ENCODE measurements at regions not wholly inside any gene's neighbourhood (a gene's known extent, or its start where the extent isn't known, plus 50 kb on each side); places are given as distances from the start of the nearest gene placed in this dataset.
A peak's percentile ranks its signal among the peaks of the same experiment; 100 is the strongest.
"Not testable (repeated sequence)": the region's sequence is repeated elsewhere in the genome, so short reads cannot be mapped to it uniquely, and the experiment has no call there.

DNA sequence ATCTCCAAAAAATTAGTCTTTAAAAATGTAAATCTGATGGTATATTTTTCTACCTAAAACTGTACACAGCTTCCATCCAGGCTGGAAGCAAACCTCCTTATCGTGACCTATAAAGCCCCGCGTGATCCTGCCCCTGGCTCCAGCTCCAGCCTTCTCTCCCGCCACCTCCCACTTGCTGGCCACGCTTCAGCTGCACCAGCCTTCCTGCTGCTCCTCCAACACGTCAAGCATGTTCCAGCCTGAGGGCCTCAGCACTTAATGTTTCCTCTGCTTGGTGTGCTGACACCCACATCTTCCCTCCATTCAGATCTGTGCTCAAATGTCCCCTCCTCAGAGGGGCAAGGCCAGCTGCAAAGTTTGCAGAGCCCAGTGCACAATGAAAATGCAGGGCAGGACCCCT lies 123.5 kb upstream of the MAGI3 start:
- no peak for DNase-seq

DNA sequence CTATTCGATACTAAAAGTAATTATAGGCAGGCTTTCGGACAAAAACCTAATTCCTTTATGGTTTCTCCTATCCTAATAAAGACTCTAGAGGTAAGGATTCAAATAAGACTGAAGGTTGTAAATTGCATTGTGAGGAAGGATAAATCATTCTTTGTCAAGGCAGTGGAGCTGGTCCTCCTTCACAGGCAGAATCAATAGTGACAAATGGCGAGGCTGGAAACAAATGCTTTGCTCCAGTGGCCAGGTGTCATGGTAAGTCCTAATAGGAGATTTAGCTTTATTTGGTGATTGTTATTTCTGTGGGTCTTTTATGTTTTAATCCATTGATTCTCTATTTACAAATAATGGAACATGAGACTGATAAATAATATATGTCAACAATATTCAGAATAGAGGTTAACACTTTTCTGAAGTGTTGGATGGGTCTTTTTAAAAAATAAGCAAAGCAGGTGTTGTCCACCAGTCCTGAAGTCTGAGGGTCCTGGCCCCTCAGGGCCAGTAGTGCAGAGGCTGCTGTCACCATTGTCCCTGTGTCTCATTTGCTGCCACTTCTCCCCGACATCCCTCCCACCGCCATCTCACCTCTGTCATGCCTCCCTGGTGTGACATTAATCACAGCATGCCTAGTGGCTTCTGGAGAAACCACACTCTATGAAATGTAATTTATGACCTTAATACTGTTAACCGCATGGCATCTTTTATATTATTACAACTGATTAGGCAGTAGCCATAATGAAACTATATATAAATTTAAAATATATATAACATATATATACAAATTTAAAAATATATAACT lies 120.9 kb upstream of the MAGI3 start:
- no peak for DNase-seq

DNA sequence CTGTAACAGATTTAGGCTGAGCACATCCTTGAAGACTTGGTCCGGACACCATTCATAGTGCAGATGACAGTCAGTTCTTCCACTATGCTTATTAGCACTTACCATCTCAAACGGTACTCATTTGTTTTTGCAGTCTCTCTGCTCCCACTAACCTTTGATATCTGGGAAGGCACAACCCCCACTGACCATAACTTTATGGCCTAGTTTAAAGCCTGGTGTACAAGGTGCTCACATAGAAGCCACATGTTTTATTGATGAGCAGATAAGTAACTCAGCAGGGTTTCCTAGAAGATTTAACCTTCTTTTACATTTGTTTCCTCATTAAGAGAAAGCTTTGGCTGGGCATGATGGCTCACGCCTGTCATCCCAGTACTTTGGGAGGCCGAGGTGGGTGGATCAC lies 119.3 kb upstream of the MAGI3 start:
- DNase-seq: no peak

DNA sequence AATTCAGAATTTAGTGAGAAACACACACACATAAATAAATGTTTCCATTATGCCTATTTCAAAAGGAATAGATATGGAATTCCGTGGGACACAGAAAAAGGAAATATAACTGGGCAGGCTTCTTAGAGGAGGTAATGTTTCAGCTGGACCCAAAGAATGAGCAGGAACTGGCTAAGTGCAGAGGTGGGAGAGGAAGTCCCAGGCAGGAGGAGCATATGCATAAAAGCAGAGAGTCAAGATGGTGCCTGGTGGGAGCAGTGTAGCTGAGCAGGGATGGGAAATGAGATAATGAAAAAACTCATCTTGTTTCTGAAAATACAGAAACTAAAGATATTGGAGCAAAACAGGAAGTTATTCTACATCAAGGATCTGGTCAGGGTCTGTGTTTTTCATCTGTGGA lies 115.2 kb upstream of the MAGI3 start:
- DNase-seq: no peak

GRCh38 chr1:113275691-113276090 lies 114.6 kb upstream of the MAGI3 start:
- DNase-seq: no peak

DNA sequence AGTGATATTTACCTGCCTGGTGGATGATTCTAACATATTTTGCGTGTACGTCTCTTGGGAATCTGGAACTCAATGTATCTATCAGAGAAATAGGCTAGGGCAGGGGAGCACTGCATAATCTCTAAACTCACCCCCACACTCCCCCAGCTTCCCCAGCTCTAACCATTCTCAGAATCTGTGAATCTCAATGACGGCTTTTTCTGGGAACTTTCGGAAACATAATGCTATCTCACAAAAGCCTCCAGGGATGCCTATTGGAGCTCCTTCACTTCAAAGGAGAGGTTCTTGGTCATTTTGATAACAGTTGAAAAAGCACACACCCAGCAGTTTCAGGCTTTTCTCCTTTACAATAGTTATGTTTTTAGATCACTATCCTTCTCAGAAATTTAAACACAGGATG lies 113.8 kb upstream of the MAGI3 start:
- DNase-seq: peak; percentile 12

DNA sequence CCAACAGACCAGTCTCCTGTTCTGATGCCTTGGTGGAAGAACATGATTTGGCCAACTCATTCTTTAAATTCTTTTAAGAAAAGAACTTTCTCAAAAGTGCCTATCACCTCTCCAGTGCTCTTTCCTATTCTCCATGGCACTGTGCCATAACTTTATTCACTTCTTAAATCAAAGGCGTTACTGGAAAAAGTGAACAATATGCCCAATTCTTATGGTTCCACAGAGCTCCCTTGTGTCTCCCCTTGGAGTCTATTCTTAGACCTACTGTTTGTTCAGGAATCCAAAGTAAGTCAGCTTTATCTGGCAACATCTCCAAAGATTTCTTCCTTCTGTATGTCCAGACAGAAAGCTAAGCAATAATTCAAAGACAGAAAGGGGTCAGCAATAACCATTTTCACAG lies 111.9 kb upstream of the MAGI3 start:
- DNase-seq: no peak

- no peak for DNase-seq
These were observed 111.5 kb upstream of the MAGI3 start for GRCh38 chr1:113278777-113279176.

- no peak for DNase-seq
These were observed 110.4 kb upstream of the MAGI3 start for GRCh38 chr1:113279776-113280391.

DNA sequence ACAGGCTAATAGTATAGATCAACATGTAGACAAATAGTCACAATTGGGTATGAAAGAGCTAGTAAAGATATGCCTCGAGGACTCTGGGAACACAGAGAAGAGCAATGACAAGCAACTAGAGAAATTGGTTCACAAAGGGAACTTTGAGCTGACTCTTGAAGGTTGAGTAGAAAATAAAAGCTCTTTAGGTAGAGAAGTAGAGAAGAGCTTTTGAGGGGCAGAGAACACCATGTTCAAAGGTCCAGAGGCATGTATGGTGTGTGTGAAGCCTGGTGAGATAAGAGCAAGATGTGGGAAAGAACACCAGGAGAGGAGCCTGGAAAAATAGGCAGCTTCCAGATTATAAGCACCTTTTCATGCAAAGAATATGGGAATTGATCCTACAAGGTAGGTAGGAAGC lies 109.7 kb upstream of the MAGI3 start:
- DNase-seq: no peak

- no peak for DNase-seq
These were observed 108.8 kb upstream of the MAGI3 start for GRCh38 chr1:113281550-113281949.

DNA sequence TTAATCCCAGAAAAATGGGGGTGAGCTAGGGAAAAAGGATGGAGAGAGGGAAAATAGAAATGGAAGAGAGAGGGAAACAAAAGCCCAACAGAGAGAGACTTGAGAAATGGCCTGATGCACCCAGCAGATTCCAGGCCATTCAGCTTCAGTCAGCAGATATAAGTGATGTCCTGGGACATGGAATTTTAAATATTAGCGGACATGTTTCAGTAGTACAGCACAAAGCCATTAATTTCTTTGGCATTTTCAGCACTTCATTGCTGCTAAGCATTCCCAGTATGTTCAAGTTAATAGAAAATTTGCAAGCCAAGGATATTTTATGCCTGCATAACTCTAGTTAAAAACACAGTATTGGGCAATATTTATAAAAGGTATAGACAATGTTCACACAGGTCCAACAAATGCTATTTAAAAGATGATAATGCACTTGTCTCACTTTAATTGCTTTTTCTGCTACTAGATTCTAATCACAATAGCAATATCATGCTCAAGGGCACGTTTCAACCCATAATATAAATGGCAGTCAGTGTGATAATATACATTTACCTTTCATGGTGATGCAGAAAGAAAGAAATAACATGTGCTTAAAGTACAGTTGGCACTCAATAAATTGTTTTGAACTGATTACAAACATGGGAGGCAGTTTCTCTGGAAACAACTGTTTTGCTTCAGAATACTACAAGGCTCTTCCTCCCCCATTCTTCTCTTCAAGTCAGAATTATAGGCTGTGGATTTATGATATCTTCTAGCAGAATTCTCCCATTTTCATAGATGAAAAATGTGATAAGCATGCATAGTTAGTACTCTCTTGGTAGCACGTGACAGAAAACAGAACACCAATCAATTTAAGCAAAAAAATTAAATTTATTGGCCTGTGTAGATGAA lies 108.1 kb upstream of the MAGI3 start:
- DNase-seq: no peak

DNA sequence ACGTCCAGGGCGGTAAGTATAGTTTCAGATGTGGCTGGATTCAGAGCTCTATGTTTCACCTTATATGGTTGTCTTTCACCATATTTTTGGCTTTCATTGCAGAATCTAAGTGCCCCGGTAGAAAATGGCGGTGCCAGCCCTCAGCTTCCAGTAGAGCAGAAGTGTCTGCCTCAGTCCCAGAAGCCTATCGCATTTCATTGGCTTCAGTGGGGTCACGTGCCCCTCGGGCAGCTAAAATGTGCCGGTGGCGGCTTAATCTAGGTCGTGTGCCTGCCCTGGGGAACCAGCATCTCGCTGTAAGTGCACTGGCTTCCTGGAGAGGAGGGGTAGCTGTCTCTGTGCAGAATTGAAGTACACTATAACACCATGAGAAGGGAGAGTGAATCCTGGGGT lies 107.4 kb upstream of the MAGI3 start:
- DNase-seq: no peak

DNA sequence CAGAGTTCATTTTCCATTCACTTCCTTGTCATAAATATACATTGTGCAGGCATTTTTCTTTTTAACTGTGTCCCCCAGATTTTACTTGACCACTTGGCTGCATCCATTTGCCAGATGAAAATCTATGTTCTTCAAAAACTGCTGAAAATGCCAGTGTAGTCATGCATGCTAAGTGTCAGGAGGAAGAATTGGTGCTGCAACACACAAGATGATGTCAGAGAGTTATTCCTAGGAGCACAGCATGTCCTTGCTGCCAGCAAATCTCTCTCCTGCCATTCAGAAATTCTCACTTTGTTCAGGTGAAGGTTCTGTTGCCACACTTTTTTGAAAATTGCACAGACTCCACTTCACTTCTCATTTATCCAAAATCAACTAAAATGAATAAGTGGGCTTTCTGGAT lies 106.4 kb upstream of the MAGI3 start:
- no peak for DNase-seq

DNA sequence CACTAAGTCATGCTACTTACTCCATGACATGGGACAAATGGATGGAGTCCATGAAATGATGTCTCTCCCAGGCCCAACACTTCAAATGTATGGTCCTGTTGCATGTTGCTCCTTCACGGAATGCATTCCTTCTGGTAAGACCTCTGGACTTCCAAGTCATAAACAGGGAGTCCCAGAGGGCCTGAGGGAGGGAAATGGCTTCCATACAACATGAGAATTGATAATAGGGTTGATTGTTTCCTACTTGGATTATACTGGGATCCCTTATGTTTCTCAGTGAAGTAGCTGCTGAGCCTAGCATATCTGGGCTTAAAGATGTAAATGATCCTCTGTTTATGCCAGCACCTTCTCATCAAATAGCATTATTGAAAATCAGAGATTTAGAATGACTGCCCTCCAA lies 104.2 kb upstream of the MAGI3 start:
- DNase-seq: no peak

DNA sequence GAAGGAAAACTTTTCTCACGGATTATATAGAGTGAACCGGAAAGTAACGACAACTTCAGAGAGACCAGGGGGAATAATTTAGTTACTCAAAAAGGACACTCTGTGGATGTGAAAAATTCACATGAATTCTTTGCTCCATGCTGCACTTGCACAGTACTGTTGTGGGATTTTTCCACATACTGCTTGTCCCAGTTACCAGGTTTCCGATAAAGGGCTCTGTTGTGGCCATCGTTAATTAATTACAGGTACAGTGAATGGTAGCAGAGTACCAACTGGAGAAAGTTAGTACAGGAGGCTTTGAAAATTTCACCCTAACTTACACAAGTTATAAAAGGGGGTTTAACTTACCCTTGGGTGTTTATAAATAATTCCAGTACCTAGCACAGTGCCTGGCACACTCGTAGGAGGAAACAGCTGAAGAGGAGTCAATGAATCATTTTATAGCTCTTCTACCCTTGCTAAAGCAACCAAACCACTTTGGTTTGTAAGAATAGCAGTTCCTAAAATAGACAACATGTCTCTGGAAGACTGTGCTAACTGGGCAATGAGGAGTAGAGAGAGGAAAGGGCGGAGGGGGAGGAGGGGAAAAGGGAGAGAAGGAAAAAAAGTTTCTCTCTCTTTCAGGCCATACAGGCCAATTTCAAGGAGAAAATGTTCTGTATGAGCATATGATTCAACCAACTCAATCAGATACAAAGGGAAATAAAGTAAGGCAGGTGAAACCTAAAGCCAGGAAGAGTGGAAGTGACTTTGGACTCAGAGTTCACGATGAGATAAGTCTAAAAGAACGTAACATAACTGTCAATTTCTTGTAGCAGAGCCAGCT lies 98.3 kb upstream of the MAGI3 start:
- DNase-seq: no peak

- no peak for DNase-seq
These were observed 97.6 kb upstream of the MAGI3 start for GRCh38 chr1:113292603-113293255.

DNA sequence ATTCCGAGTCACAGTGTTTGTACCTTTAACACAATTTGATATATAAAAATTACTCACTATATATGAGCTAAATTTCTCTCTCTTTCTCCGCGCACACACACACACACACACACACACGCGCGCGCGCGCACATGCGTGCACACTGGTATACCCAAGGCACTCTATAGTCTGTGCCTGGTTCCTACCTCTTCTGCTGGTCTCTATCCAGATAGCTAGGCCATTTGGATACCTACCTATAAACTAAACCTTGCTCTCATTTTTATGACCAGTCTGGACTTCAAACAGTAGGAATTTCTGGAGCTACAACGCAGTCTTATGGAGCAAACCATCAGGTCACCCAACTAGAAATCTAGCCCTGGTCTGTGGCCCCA lies 97.1 kb upstream of the MAGI3 start:
- DNase-seq: no peak

GRCh38 chr1:113297749-113298148 lies 92.6 kb upstream of the MAGI3 start:
- DNase-seq: no peak

DNA sequence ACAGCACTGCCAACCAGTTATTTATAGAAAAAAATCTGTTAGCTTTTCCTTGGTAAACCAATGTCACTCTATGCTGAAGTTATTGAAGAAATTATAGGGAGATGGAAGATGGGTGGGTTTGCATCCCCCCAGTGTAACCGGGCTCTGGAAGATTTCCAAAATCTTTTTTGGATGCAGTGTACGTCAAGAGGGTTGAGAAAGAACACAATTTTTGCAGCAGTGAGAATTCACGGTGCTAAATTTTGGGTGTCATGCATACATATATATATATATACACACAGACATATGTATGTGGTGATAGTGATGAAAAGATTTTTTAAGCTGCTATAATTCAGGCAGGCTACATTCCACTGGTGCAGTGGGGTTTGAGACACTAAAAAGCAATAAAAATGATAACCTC lies 91.4 kb upstream of the MAGI3 start:
- no peak for DNase-seq

DNA sequence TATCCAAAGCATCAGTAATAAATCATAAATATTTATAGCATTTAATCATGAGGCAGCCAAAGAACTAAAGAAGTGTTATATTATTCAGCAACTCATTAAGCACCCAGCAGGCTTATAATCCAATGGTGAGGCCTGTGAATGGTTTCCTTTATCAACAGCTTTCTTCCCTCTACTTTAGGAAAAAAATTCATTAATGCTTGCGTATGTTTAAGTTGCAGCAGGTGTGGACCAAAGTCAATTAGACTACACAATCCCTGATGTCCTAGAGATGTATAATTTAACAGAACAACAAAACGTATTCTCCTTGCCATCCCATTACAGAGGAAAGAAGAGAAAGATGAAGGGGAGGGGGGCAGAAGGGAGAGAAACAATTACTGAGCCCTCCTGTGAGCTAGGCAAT lies 87.7 kb upstream of the MAGI3 start:
- DNase-seq: no peak

DNA sequence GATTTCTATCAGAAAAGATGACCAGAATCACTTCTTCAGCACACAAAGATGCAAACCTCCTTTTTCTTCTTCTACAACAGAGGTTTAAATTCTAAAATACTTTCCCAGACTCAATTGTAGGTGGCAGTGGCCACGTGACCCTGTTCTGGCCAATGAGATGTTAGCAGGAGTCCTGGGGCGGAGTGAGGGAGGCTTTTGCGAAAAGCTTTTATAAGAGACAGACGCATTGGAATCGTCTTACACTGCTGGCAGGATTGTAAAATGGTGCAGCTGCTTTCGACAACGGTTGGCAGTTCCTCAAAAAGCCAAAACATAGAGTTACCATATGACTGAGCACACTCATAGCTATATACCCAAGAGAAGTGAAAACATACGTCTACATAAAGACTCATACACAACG lies 87.0 kb upstream of the MAGI3 start:
- no peak for DNase-seq

DNA sequence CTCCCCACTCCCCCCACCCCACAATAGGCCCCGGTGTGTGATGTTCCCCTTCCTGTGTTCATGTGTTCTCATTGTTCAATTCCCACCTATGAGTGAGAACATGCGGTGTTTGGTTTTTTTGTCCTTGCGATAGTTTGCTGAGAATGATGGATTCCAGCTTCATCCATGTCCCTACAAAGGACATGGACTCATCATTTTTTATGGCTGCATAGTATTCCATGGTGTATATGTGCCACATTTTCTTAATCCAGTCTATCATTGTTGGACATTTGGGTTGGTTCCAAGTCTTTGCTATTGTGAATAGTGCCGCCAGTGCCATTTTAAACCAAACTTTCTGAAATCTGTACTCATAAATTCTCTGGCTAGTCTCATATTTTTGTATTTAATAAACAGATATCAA lies 85.3 kb upstream of the MAGI3 start:
- DNase-seq: not testable (repeated sequence)
